CD1c-positive myeloid dendritic cell (primary cell): ENCODE measurements at regions not wholly inside any gene's neighbourhood (a gene's known extent, or its start where the extent isn't known, plus 50 kb on each side); places are given as distances from the start of the nearest gene placed in this dataset.

ENCODE experiments used
- DNase-seq: peaks from one replicate; pipeline ENCODE4 v3.0.0-alpha.2; 2016; ENCODE audit errors: extremely low spot score

GRCh38 chr10:107473225-107473624 is 308.7 kb upstream of the SORCS1 start:
- no peak for DNase-seq

DNA sequence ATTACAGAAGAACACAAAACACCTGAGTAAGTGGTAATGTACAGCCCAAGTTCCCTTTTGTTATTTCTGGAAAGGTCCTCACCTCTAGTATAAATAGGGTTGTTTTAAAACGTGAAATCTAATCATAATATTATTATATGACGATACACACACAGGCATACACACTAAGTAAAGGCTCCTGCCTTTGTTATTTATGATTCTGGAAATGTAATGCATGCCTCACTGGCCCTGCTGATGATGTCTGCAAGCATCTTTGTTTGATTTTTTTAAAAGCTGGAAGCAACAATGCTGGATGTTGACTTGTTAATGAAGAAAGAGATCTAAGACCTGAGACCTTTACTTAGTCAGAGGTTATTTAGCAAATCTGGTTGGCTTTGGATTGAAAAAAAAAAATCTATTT is 307.4 kb upstream of the SORCS1 start:
- DNase-seq, result no peak

DNA sequence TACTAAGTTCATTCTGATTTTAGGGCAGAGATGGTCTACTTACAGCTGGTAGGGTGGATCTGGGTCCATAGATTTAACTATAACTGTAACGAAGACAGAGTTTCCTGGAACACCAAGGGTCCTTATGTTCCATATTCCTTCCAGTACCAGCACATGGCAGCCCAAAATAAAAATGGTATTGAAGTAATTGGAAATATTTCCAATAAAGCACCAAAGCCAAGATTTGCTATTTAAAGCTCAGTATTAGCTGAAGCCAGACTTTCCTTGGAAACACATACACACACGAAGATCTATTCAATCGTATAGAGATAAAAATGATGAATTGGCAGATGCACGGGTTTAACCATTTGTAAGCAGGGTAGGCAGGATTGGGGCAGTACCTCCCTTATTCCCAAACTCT is 289.1 kb upstream of the SORCS1 start:
- no peak for DNase-seq

GRCh38 chr10:107451047-107451446 is 286.5 kb upstream of the SORCS1 start:
- no peak for DNase-seq

DNA sequence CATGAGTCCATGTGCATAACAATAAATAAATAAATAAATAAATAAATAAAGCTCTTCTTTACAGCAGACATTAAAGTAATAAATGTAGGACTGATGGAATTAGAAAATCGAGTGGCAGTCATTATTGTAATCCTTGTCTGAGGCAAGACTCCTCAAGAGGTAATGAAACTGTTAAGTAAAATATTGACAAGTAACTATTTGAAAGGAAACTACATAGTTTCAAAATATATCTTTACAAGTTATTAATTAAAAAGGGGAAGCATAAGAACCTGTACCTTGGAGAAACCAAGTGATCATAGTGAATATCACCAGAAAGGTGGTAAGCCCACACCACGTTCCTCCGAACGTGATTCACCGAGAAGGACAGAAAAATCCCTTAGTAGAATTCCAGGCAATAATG is 285.6 kb upstream of the SORCS1 start:
- no peak for DNase-seq

DNA sequence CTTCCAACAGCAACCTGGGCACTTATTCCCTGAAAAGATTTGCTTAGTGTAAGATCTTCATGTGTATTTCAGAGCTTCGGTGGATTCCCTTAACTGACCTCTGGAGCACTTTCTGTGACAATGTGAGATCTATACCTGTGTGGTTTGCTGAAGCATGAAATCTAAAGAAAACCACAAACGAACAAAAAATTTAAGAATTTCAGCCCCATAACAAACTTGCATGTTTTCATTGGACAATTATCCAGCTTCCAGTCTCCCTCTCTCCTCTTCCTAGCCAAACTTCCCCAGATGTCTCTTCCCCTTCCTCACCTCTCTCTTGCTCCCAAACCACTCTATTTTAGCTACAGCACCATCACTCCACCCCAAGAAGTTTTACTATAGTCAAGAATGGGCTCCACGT is 279.9 kb upstream of the SORCS1 start:
- no peak for DNase-seq

- no peak for DNase-seq
These were observed 279.3 kb upstream of the SORCS1 start for GRCh38 chr10:107443813-107444212.

DNA sequence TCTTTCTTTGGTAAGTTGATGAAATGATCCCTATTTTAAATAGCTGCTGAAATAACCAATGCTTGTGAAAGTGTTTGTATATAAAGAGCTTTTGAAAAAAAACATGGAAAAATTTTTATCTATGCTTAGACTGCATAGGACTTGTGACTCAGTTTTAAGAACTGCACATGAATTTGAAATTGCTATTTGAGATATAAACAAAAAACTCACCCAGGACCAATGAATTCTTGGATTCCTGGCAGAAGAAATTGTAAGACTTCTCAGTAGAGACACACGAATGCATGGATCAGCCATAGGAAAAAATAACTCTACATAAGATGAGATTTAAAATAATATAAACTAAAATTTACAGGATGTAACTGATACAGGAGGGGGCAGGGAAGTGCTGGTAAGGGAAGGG is 278.8 kb upstream of the SORCS1 start:
- no peak for DNase-seq

DNA sequence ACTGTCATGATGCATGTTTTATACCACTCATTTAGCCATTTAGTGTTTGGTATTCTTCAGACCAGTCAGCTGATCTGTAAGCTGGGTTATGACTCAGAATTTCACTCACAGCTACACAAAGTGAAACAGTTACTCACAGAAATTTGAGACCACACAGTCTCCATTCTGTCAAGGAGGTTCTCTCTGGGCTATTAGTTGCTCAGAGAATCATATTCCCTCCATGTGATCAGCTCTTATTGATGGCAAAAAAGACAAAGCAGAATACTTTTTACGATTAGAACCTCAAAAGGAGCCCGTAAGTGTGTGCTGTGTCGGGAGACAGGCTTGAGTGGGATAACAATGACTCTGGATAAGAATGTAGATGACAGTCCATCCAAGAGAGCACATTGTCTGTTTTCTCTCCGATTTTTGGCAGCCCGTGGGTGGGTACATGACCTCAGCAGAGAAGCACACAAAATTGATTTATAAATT is 277.6 kb upstream of the SORCS1 start:
- DNase-seq, result no peak

GRCh38 chr10:107440741-107441140 is 276.2 kb upstream of the SORCS1 start:
- no peak for DNase-seq

GRCh38 chr10:107437921-107438320 is 273.4 kb upstream of the SORCS1 start:
- no peak for DNase-seq

DNA sequence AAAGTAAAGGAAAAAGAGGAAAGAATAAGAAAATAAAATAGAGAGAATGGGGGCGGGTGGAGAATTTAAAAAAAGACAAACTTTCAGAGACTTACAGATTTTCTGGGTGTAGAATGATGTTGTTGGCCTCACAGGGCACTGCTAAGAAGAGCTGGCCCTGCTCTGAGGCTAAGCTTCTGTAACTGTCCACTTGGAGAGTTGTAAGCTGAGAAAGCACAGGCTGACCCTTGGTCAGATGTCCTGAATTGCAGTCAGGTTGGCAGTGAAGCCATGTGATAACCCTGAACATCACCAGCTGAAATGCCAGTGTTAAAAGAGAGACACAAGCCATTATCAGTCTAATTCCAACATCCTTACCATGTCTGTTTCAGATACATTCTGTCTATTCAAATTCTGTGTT is 272.1 kb upstream of the SORCS1 start:
- DNase-seq, result no peak

DNA sequence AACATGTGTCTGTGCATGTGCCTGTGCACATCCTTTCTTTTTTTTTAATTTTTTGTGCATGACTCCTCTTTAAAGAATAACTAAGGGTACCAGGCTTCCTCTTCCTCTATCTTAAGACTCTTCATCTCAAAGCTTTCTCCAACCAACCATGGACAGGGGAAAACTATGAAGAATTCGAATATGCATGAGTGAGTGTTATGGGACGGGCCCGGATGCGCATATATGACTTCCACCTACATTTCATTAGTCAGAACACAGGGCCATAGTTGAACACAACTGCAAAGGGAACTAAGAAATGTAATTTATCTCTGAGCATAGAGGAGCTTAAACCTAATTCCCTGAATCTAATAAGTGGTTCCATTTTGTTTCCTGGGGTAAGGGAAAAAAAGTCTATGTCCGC is 270.3 kb upstream of the SORCS1 start:
- DNase-seq, result no peak

GRCh38 chr10:107434201-107434600 is 269.7 kb upstream of the SORCS1 start:
- DNase-seq, result no peak

GRCh38 chr10:107433605-107434004 is 269.1 kb upstream of the SORCS1 start:
- no peak for DNase-seq

DNA sequence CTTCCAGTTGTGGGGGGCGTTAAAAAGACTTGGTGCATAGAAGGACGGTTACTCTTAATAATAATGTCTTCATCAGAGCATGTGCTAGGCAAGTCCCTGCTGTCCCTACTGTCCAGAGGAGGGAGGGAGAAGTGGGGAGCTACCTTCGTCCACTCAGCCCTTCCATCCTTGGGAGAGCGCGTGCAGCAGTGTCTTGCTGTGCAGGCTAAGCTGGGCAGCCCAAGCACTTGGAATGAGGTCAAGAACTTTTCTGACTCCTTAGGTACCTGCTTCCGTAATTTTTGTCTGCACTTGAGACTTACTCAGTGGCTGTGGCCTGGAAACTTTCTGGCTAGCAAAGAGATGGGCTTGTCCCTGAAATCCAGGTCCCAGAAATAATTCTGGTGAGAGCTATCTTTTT is 265.9 kb upstream of the SORCS1 start:
- no peak for DNase-seq

- no peak for DNase-seq
These were observed 262.5 kb upstream of the SORCS1 start for GRCh38 chr10:107427016-107427415.

DNA sequence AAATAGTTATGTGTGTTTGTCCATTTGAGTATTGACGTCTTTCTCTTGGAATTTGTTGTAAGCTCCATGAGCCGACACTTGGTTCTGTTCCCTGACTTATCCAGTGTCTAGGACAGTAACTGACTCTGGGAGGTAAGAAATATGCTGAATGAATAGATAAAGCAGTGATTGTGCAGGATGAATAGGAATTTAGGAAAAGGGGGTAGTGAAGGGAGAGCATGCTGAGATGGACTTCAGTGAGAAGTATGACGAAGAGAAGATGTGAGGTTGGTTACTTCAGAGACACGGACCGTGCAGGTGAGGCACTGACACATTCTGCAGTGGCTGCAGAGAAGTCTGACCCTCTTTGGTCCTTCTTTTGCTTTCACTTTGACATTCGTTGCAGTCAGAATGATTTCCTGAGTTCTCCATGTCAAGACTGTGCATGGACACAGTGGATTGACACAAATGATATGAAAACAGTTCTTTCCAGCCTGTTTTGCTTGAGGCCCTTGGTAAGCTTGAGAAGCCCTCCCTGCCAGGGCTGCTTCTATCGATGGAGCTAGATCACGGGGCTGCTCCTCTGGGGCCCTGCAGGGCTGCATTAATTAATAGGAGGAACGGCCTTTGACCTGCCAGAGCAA is 261.5 kb upstream of the SORCS1 start:
- no peak for DNase-seq

DNA sequence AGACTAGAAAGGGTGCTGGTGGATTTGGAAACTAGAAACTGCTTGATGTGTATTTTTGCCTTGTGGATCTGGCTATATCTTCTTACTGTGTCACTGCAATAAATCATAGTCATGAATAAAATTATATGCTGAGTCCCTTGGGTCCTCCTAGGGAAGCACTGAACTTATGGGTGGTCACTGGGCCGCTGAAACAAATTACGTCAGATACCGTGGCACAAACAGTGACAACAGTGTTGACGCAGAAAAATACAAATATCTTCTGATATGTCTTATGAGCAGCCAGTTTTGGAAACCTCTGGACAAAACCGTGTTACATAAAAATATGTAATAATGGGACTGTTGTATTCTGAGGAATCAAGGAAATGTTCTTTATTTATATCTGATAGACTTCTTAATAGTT is 260.1 kb upstream of the SORCS1 start:
- DNase-seq, result no peak

GRCh38 chr10:107423903-107424302 is 259.4 kb upstream of the SORCS1 start:
- DNase-seq, result no peak

DNA sequence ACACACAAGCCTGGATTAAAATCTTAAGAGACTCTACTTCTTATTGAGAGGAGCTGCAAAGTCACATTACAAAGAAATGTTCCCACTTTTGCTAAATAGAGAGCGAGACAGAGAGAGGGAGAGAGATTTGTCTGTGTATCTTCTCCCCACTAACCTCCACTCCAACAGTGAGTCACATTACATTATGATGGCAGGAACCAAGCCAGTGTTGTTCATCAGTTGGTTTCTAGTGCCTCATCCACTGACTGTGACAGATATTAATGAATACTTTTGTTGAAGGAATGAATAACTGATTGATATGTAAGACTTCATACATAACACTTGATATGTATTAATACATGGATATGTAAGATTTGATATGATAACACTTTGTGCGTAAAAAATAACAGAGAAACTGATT is 258.2 kb upstream of the SORCS1 start:
- no peak for DNase-seq

- no peak for DNase-seq
These were observed 255.7 kb upstream of the SORCS1 start for GRCh38 chr10:107420196-107420595.

DNA sequence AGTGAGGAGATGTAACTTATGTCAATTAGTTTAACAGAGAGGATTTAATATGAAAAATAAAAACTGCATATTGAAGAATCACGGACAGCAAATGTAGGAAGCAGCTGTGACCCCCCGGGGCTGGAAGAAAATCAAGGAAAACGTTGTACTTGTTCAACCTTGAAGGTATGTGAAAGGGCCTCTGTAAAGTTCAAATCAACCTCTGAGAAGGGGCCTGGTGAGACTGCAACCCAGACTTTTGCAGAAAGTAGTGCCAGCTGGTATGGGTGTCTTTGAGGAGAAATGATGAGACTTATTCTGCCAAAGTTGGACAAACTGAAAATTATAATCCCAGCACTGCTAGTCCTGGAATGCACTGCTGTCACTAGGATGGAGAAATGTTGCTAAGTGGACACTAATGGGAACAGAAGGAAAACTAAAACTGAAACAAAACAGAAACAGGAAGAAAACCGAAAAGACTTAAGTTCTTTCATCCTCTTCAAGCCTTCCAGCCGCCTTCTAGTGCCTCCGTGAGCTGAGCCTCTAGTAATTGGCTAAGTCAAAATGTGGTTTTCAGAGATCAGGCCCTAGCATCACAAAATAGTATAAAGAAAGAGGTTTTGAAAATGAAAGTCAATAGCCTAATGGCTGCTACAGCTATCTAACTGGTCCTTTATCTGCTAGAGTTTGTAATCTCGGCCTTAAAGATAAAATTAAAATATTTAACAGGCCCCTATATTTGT is 253.7 kb upstream of the SORCS1 start:
- no peak for DNase-seq

DNA sequence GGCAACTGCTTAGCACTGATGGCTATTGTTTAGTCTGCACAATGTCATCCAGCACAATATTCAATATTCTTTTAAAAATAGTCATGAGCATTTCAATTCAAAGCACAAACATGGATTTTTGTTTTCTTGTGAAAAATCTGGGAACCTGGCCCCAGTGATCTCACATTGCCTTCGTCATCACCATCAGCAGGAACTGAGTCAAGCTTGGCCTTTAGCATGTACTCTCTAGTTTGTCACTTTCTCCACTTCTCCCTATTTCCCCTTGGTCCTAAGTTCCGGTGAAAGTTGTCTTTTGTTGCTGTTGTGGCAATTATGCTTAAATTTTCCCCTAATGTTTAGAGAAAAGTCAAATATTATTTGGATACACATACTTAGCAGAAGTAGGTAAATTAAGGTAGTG is 252.9 kb upstream of the SORCS1 start:
- no peak for DNase-seq
